Glutamatergic neuron (in vitro differentiated cells): ENCODE measurements at regions not wholly inside any gene's neighbourhood (a gene's known extent, or its start where the extent isn't known, plus 50 kb on each side); places are given as distances from the start of the nearest gene placed in this dataset.

ENCODE experiments used
- DNase-seq: peaks from one replicate; pipeline ENCODE4 v3.0.0; 2022
- H3K27ac Mint-ChIP-seq: one replicate; pipeline ENCODE4 v1.8.0; 2020; ENCODE audit warnings: mild to moderate bottlenecking, mixed read lengths, inconsistent platforms; ENCODE audit not compliant: unreplicated experiment
- H3K27me3 Mint-ChIP-seq: one replicate; pipeline ENCODE4 v1.8.0; 2020; ENCODE audit warnings: mild to moderate bottlenecking, moderate library complexity, mixed read lengths, inconsistent platforms; ENCODE audit not compliant: unreplicated experiment
- H3K36me3 Mint-ChIP-seq: one replicate; pipeline ENCODE4 v1.8.0; 2020; ENCODE audit warnings: mild to moderate bottlenecking, mixed read lengths, inconsistent platforms; ENCODE audit not compliant: unreplicated experiment
- H3K4me1 Mint-ChIP-seq: one replicate; pipeline ENCODE4 v1.8.0; 2020; ENCODE audit warnings: mild to moderate bottlenecking, low read depth, mixed read lengths, inconsistent platforms; ENCODE audit not compliant: unreplicated experiment
- H3K4me3 Mint-ChIP-seq: one replicate; pipeline ENCODE4 v1.8.0; 2020; ENCODE audit warnings: mild to moderate bottlenecking, mixed read lengths, inconsistent platforms; ENCODE audit not compliant: unreplicated experiment
- H3K9me3 Mint-ChIP-seq: one replicate; pipeline ENCODE4 v1.8.0; 2020; ENCODE audit warnings: mild to moderate bottlenecking, moderate library complexity, mixed read lengths, inconsistent platforms; ENCODE audit not compliant: unreplicated experiment
- CTCF ChIP-seq: fragments of 200-600 bp; sonication (generic); IDR thresholded peaks from one replicate; pipeline ENCODE4 v1.5.0; 2021; ENCODE audit not compliant: partially characterized antibody, unreplicated experiment

GRCh38 chr21:18663663-18664062 lies 260.1 kb upstream of the TMPRSS15 start:
- no peaks in the 10 kb centered on the region for H3K4me1 Mint-ChIP-seq
- no peaks in the 10 kb centered on the region for H3K36me3 Mint-ChIP-seq
- peaks cover 2% of the 10 kb centered on the region for H3K27me3 Mint-ChIP-seq
- H3K27ac Mint-ChIP-seq = no peak overlapping the region
- no peak for TF ChIP-seq CTCF
- H3K4me3 Mint-ChIP-seq = no peak overlapping the region
- H3K9me3 Mint-ChIP-seq = no peaks in the 10 kb centered on the region
- no peak for DNase-seq

- peaks cover 2% of the 10 kb centered on the region for H3K27me3 Mint-ChIP-seq
- H3K4me1 Mint-ChIP-seq = no peaks in the 10 kb centered on the region
- TF ChIP-seq CTCF = no peak
- H3K36me3 Mint-ChIP-seq = no peaks in the 10 kb centered on the region
- no peak for DNase-seq
- H3K4me3 Mint-ChIP-seq = no peak overlapping the region
- H3K9me3 Mint-ChIP-seq = peaks cover 2% of the 10 kb centered on the region
- H3K27ac Mint-ChIP-seq = no peak overlapping the region
Observed at GRCh38 chr21:18666725-18667124, 263.1 kb upstream of the TMPRSS15 start.

GRCh38 chr21:18673789-18674188 lies 270.2 kb upstream of the TMPRSS15 start:
- no peak for DNase-seq
- TF ChIP-seq CTCF = no peak
- H3K4me1 Mint-ChIP-seq = no peaks in the 10 kb centered on the region
- H3K27ac Mint-ChIP-seq = no peak overlapping the region
- peaks cover 2% of the 10 kb centered on the region for H3K9me3 Mint-ChIP-seq
- H3K27me3 Mint-ChIP-seq = no peaks in the 10 kb centered on the region
- H3K36me3 Mint-ChIP-seq = no peaks in the 10 kb centered on the region
- no peak overlapping the region for H3K4me3 Mint-ChIP-seq

- no peak for DNase-seq
- Mint-ChIP-seq H3K27ac (no peak overlapping the region), H3K4me3 (no peak overlapping the region), H3K4me1 (no peaks in the 10 kb centered on the region), H3K27me3 (no peaks in the 10 kb centered on the region), H3K36me3 (no peaks in the 10 kb centered on the region), H3K9me3 (no peaks in the 10 kb centered on the region)
- no peak for TF ChIP-seq CTCF
Observed at GRCh38 chr21:18677632-18678031, 274.0 kb upstream of the TMPRSS15 start.

- H3K4me3 Mint-ChIP-seq = no peak overlapping the region
- peaks cover 10% of the 10 kb centered on the region for H3K4me1 Mint-ChIP-seq
- no peaks in the 10 kb centered on the region for H3K27me3 Mint-ChIP-seq
- no peak for DNase-seq
- TF ChIP-seq CTCF = no peak
- no peaks in the 10 kb centered on the region for H3K9me3 Mint-ChIP-seq
- H3K27ac Mint-ChIP-seq = no peak overlapping the region
- H3K36me3 Mint-ChIP-seq = no peaks in the 10 kb centered on the region
Observed at GRCh38 chr21:18705971-18706370, 302.4 kb upstream of the TMPRSS15 start.
